ENCODE measurements at regions not wholly inside any gene's neighbourhood (a gene's known extent, or its start where the extent isn't known, plus 50 kb on each side); places are given as distances from the start of the nearest gene placed in this dataset.

DNA sequence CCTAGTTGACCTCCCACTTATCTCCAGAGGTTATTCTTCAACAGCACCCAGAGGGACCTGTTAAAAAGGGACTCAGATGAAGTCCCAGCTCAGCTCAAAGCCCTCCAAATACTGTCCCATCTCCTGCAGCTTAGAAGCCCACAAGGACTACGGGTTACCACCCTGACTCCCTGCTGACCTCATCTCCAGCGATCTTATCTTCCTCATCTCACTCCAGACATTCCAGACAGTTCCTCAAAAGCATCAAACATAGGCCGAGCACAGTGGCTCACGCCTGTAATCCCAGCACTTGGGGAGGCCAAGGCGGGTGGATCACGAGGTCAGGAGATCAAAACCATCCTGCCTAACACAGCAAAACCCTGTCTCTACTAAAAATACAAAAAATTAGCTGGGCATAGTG, 263.8 kb upstream of the TLE4 start:
- Histone ChIP-seq H3K36me3 (no peaks in the 10 kb centered on the region), H3K4me3 (no peak overlapping the region), H3K27ac (no peak overlapping the region), H3K27me3 (no peaks in the 10 kb centered on the region), H3K9me3 (no peaks in the 10 kb centered on the region), H3K4me1 (no peaks in the 10 kb centered on the region)
- intact Hi-C loops (cut with DNase I; ENCODE audit: low total_unique reads) = no loop called here
- TF ChIP-seq POLR2A (IDR thresholded peaks at IDR 0.05) (no peak), POLR2AphosphoS5 (IDR thresholded peaks at IDR 0.05) (no peak)
- TF ChIP-seq, protein P1, sequence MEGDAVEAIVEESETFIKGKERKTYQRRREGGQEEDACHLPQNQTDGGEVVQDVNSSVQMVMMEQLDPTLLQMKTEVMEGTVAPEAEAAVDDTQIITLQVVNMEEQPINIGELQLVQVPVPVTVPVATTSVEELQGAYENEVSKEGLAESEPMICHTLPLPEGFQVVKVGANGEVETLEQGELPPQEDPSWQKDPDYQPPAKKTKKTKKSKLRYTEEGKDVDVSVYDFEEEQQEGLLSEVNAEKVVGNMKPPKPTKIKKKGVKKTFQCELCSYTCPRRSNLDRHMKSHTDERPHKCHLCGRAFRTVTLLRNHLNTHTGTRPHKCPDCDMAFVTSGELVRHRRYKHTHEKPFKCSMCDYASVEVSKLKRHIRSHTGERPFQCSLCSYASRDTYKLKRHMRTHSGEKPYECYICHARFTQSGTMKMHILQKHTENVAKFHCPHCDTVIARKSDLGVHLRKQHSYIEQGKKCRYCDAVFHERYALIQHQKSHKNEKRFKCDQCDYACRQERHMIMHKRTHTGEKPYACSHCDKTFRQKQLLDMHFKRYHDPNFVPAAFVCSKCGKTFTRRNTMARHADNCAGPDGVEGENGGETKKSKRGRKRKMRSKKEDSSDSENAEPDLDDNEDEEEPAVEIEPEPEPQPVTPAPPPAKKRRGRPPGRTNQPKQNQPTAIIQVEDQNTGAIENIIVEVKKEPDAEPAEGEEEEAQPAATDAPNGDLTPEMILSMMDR (IDR thresholded peaks at IDR 0.05) = no peak
- no peak for DNase-seq (ENCODE audit: low spot score in 2 of 2)

DNA sequence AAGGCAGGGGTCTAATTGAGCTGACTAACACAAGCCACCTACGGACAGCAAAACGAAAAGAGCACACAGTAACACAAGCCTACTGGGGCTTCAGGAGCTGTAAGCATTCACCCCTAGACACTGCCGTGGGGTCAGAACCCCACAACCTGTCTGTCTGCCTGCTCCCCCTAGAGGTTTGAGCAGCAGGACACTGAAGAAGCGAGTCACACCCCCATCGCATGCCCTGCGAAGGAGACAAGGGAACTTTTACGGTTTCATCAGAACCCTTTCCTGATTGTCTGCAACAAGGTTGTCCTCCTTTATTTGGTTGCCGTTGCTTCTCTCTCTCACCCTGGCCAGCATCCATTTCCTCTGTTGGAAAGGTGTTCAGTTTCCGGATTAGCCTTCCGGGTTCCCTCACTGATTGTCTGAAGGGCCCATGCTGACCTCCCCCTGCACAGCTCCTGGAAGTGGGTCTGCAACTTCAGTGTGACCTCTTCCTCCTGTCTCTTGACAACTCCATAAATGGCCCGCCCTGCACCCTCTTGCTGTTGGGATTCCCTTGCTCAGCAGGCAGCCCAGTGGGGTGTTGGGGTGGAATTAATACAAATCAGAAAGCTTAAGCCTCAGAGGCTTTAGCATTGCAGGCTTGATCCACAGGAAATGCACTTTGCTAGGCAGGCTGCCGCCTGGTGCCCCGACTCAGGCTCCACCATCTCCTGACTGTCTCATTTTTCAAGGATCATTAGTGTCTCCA, 258.9 kb upstream of the TLE4 start:
- Histone ChIP-seq H3K36me3 (no peaks in the 10 kb centered on the region), H3K4me3 (no peak overlapping the region), H3K9me3 (no peaks in the 10 kb centered on the region), H3K27me3 (no peaks in the 10 kb centered on the region), H3K27ac (no peak overlapping the region), H3K4me1 (no peaks in the 10 kb centered on the region)
- no peak for DNase-seq (ENCODE audit: low spot score in 2 of 2)
- intact Hi-C loops (cut with DNase I; ENCODE audit: low total_unique reads) = no loop called here
- TF ChIP-seq POLR2A (IDR thresholded peaks at IDR 0.05) (no peak), POLR2AphosphoS5 (IDR thresholded peaks at IDR 0.05) (no peak)

DNA sequence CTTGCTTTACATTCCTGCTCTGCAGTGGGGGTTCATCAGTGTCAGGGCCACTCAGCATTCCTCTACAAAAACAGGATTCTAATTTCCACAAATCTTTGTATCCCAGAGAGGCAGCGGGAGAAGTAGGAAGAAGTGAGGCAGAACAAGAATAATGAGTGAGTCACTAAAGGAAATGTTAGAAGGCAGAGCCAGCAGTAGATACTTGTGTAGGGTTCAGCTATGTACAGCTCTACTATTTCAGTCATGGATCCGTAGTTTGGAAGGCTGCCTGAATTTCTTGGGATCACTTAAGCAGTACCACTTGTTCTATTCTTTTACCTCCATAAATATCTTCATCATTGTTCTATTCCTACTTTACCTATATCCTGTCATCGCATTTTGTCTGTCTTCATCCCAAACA, 246.3 kb upstream of the TLE4 start:
- no peaks in the 10 kb centered on the region for H3K27me3 ChIP-seq
- TF ChIP-seq POLR2A (IDR thresholded peaks at IDR 0.05) = no peak
- TF ChIP-seq, protein P1 (IDR thresholded peaks at IDR 0.05) = no peak
- TF ChIP-seq POLR2AphosphoS5 (IDR thresholded peaks at IDR 0.05) = no peak
- no peaks in the 10 kb centered on the region for H3K4me1 ChIP-seq
- H3K27ac ChIP-seq = no peak overlapping the region
- peaks cover 0 to 7% of the 10 kb centered on the region in 2 donors for H3K9me3 ChIP-seq
- H3K4me3 ChIP-seq = no peak overlapping the region
- no peak for DNase-seq (ENCODE audit: low spot score in 2 of 2)
- intact Hi-C loops (cut with DNase I; ENCODE audit: low total_unique reads) = no loop called here
- H3K36me3 ChIP-seq = no peaks in the 10 kb centered on the region

- Histone ChIP-seq H3K4me3 (no peak overlapping the region), H3K4me1 (no peaks in the 10 kb centered on the region), H3K27ac (no peak overlapping the region), H3K36me3 (no peaks in the 10 kb centered on the region), H3K27me3 (no peaks in the 10 kb centered on the region), H3K9me3 (no peaks in the 10 kb centered on the region)
- intact Hi-C loops (cut with DNase I; ENCODE audit: low total_unique reads) = no loop called here
- no peak for TF ChIP-seq POLR2A (IDR thresholded peaks at IDR 0.05)
- TF ChIP-seq, protein P1 (IDR thresholded peaks at IDR 0.05) = no peak
- no peak for TF ChIP-seq POLR2AphosphoS5 (IDR thresholded peaks at IDR 0.05)
- no peak for DNase-seq (ENCODE audit: low spot score in 2 of 2)
Measured at GRCh38 chr9:79329861-79330260, 241.9 kb upstream of the TLE4 start.

- Histone ChIP-seq H3K36me3 (no peaks in the 10 kb centered on the region), H3K4me1 (no peaks in the 10 kb centered on the region), H3K27ac (no peak overlapping the region), H3K4me3 (no peak overlapping the region), H3K27me3 (no peaks in the 10 kb centered on the region), H3K9me3 (peaks cover 11 to 15% of the 10 kb centered on the region in 2 donors)
- no peak for TF ChIP-seq POLR2AphosphoS5 (IDR thresholded peaks at IDR 0.05)
- TF ChIP-seq, protein P1 (IDR thresholded peaks at IDR 0.05) = no peak
- TF ChIP-seq POLR2A (IDR thresholded peaks at IDR 0.05) = no peak
- no peak for DNase-seq (ENCODE audit: low spot score in 2 of 2)
- intact Hi-C loops (cut with DNase I; ENCODE audit: low total_unique reads) = no loop called here
Measured at GRCh38 chr9:79334001-79334400, 237.8 kb upstream of the TLE4 start.

Data from breast epithelium (tissue), 4 donors.